ENCODE measurements at regions not wholly inside any gene's neighbourhood (a gene's known extent, or its start where the extent isn't known, plus 50 kb on each side); places are given as distances from the start of the nearest gene placed in this dataset.
"Not testable (repeated sequence)": the region's sequence is repeated elsewhere in the genome, so short reads cannot be mapped to it uniquely, and the experiment has no call there.

- no peak for DNase-seq (ENCODE audit: low spot score in 2 of 2)
- intact Hi-C loops (cut with DNase I; ENCODE audit: low total_unique reads) = no loop called here
- no peak for TF ChIP-seq POLR2AphosphoS5 (IDR thresholded peaks at IDR 0.05)
- TF ChIP-seq POLR2A (IDR thresholded peaks at IDR 0.05) = no peak
- TF ChIP-seq CTCF (IDR thresholded peaks at IDR 0.05) = no peak
- H3K9me3 ChIP-seq = no peaks in the 10 kb centered on the region
- no peaks in the 10 kb centered on the region for H3K4me1 ChIP-seq
- H3K4me3 ChIP-seq = no peak overlapping the region
- H3K27ac ChIP-seq = no peak overlapping the region
- H3K27me3 ChIP-seq = no peaks in the 10 kb centered on the region
- H3K36me3 ChIP-seq = no peaks in the 10 kb centered on the region
Measured at GRCh38 chr21:15126948-15127347, 62.1 kb upstream of the NRIP1 start.

- Histone ChIP-seq H3K9me3 (no peaks in the 10 kb centered on the region), H3K27ac (no peak overlapping the region), H3K4me1 (no peaks in the 10 kb centered on the region), H3K27me3 (no peaks in the 10 kb centered on the region), H3K36me3 (no peaks in the 10 kb centered on the region), H3K4me3 (no peak overlapping the region)
- intact Hi-C loops (cut with DNase I; ENCODE audit: low total_unique reads) = no loop called here
- TF ChIP-seq CTCF (IDR thresholded peaks at IDR 0.05) (no peak), POLR2AphosphoS5 (IDR thresholded peaks at IDR 0.05) (no peak), POLR2A (IDR thresholded peaks at IDR 0.05) (no peak)
- DNase-seq (ENCODE audit: low spot score in 2 of 2) = no peak
Measured at GRCh38 chr21:15127437-15127836, 62.6 kb upstream of the NRIP1 start.

GRCh38 chr21:15128267-15128666 lies 63.5 kb upstream of the NRIP1 start:
- DNase-seq (ENCODE audit: low spot score in 2 of 2) = no peak
- TF ChIP-seq CTCF (IDR thresholded peaks at IDR 0.05) = no peak
- TF ChIP-seq POLR2A (IDR thresholded peaks at IDR 0.05) = no peak
- TF ChIP-seq POLR2AphosphoS5 (IDR thresholded peaks at IDR 0.05) = no peak
- H3K9me3 ChIP-seq = no peaks in the 10 kb centered on the region
- no peaks in the 10 kb centered on the region for H3K4me1 ChIP-seq
- H3K27ac ChIP-seq = no peak overlapping the region
- no peaks in the 10 kb centered on the region for H3K36me3 ChIP-seq
- no peaks in the 10 kb centered on the region for H3K27me3 ChIP-seq
- H3K4me3 ChIP-seq = no peak overlapping the region
- intact Hi-C loops (cut with DNase I; ENCODE audit: low total_unique reads) = no loop called here

GRCh38 chr21:15128714-15129113 lies 63.9 kb upstream of the NRIP1 start:
- DNase-seq (ENCODE audit: low spot score in 2 of 2); H3K4me3 ChIP-seq; H3K27me3 ChIP-seq; H3K4me1 ChIP-seq; H3K36me3 ChIP-seq; H3K27ac ChIP-seq; intact Hi-C loops (cut with DNase I; ENCODE audit: low total_unique reads); H3K9me3 ChIP-seq: not testable (repeated sequence)

- no peak overlapping the region for H3K27ac ChIP-seq
- H3K36me3 ChIP-seq = no peaks in the 10 kb centered on the region
- intact Hi-C loops (cut with DNase I; ENCODE audit: low total_unique reads) = no loop called here
- H3K9me3 ChIP-seq = no peaks in the 10 kb centered on the region
- TF ChIP-seq POLR2A (IDR thresholded peaks at IDR 0.05) (no peak), CTCF (IDR thresholded peaks at IDR 0.05) (no peak), POLR2AphosphoS5 (IDR thresholded peaks at IDR 0.05) (no peak)
- no peaks in the 10 kb centered on the region for H3K27me3 ChIP-seq
- no peak for DNase-seq (ENCODE audit: low spot score in 2 of 2)
- H3K4me1 ChIP-seq = no peaks in the 10 kb centered on the region
- H3K4me3 ChIP-seq = no peak overlapping the region
Measured at GRCh38 chr21:15130326-15130725, 65.5 kb upstream of the NRIP1 start.

GRCh38 chr21:15130751-15131150 lies 66.0 kb upstream of the NRIP1 start:
- no peaks in the 10 kb centered on the region for H3K4me1 ChIP-seq
- no peak overlapping the region for H3K27ac ChIP-seq
- H3K27me3 ChIP-seq = no peaks in the 10 kb centered on the region
- intact Hi-C loops (cut with DNase I; ENCODE audit: low total_unique reads) = no loop called here
- no peak overlapping the region for H3K4me3 ChIP-seq
- DNase-seq (ENCODE audit: low spot score in 2 of 2) = no peak
- TF ChIP-seq POLR2AphosphoS5 (IDR thresholded peaks at IDR 0.05) = no peak
- no peak for TF ChIP-seq CTCF (IDR thresholded peaks at IDR 0.05)
- TF ChIP-seq POLR2A (IDR thresholded peaks at IDR 0.05) = no peak
- H3K9me3 ChIP-seq = no peaks in the 10 kb centered on the region
- H3K36me3 ChIP-seq = no peaks in the 10 kb centered on the region

Data from breast epithelium (tissue), 4 donors.